ENCODE measurements at regions not wholly inside any gene's neighbourhood (a gene's known extent, or its start where the extent isn't known, plus 50 kb on each side); places are given as distances from the start of the nearest gene placed in this dataset.

- Histone ChIP-seq H3K27me3 (replicated peaks; ENCODE audit: control insufficient read depth, insufficient read depth, low read length) (no peaks in the 10 kb centered on the region), H3K4me3 (replicated peaks; ENCODE audit: low read depth, low read length) (no peak overlapping the region), H3K36me3 (ENCODE audit: control insufficient read depth, insufficient read depth, low read length) (no peaks in the 10 kb centered on the region)
- no peak for DNase-seq (ENCODE audit: extremely low read depth, insufficient read length)
- TF ChIP-seq CTCF (IDR thresholded peaks at IDR 0.05; ENCODE audit: insufficient read depth, low read length, poor library complexity, severe bottlenecking), result no peak
Observed at GRCh38 chr2:57434441-57434840, 612.2 kb upstream of the VRK2 start.

- TF ChIP-seq CTCF (IDR thresholded peaks at IDR 0.05; ENCODE audit: insufficient read depth, low read length, poor library complexity, severe bottlenecking), result no peak
- Histone ChIP-seq H3K27me3 (replicated peaks; ENCODE audit: control insufficient read depth, insufficient read depth, low read length) (no peaks in the 10 kb centered on the region), H3K36me3 (ENCODE audit: control insufficient read depth, insufficient read depth, low read length) (no peaks in the 10 kb centered on the region), H3K4me3 (replicated peaks; ENCODE audit: low read depth, low read length) (no peak overlapping the region)
- DNase-seq (ENCODE audit: extremely low read depth, insufficient read length), result no peak
Observed at GRCh38 chr2:57434972-57435371, 611.6 kb upstream of the VRK2 start.

- TF ChIP-seq CTCF (IDR thresholded peaks at IDR 0.05; ENCODE audit: insufficient read depth, low read length, poor library complexity, severe bottlenecking), result no peak
- H3K36me3 ChIP-seq (ENCODE audit: control insufficient read depth, insufficient read depth, low read length), result no peaks in the 10 kb centered on the region
- DNase-seq (ENCODE audit: extremely low read depth, insufficient read length), result no peak
Observed at GRCh38 chr2:57437077-57437476, 609.5 kb upstream of the VRK2 start.

GRCh38 chr2:57440437-57440836 is 606.2 kb upstream of the VRK2 start:
- no peaks in the 10 kb centered on the region for H3K36me3 ChIP-seq (ENCODE audit: control insufficient read depth, insufficient read depth, low read length)
- no peak overlapping the region for H3K4me3 ChIP-seq (replicated peaks; ENCODE audit: low read depth, low read length)
- TF ChIP-seq CTCF (IDR thresholded peaks at IDR 0.05; ENCODE audit: insufficient read depth, low read length, poor library complexity, severe bottlenecking), result no peak
- DNase-seq (ENCODE audit: extremely low read depth, insufficient read length), result no peak
- H3K27me3 ChIP-seq (replicated peaks; ENCODE audit: control insufficient read depth, insufficient read depth, low read length), result no peaks in the 10 kb centered on the region

More at GRCh38 chr2:57437077-57437476, 609.5 kb upstream of the VRK2 start:
- Histone ChIP-seq H3K4me3 (replicated peaks; ENCODE audit: low read depth, low read length) (no peak overlapping the region), H3K27me3 (replicated peaks; ENCODE audit: control insufficient read depth, insufficient read depth, low read length) (no peaks in the 10 kb centered on the region)

GRCh38 chr2:57443086-57443485 is 603.5 kb upstream of the VRK2 start:
- Histone ChIP-seq H3K36me3 (ENCODE audit: control insufficient read depth, insufficient read depth, low read length) (no peaks in the 10 kb centered on the region), H3K4me3 (replicated peaks; ENCODE audit: low read depth, low read length) (no peak overlapping the region), H3K27me3 (replicated peaks; ENCODE audit: control insufficient read depth, insufficient read depth, low read length) (no peaks in the 10 kb centered on the region)
- no peak for DNase-seq (ENCODE audit: extremely low read depth, insufficient read length)
- no peak for TF ChIP-seq CTCF (IDR thresholded peaks at IDR 0.05; ENCODE audit: insufficient read depth, low read length, poor library complexity, severe bottlenecking)

- no peaks in the 10 kb centered on the region for H3K27me3 ChIP-seq (replicated peaks; ENCODE audit: control insufficient read depth, insufficient read depth, low read length)
- no peaks in the 10 kb centered on the region for H3K36me3 ChIP-seq (ENCODE audit: control insufficient read depth, insufficient read depth, low read length)
- DNase-seq (ENCODE audit: extremely low read depth, insufficient read length), result no peak
- TF ChIP-seq CTCF (IDR thresholded peaks at IDR 0.05; ENCODE audit: insufficient read depth, low read length, poor library complexity, severe bottlenecking), result no peak
- no peak overlapping the region for H3K4me3 ChIP-seq (replicated peaks; ENCODE audit: low read depth, low read length)
Observed at GRCh38 chr2:57443973-57444521, 602.6 kb upstream of the VRK2 start.
